NCI-H146 treated with DMSO at 0.1 percent for 48 hours (cell line): ENCODE measurements at regions not wholly inside any gene's neighbourhood (a gene's known extent, or its start where the extent isn't known, plus 50 kb on each side); places are given as distances from the start of the nearest gene placed in this dataset.

Experiments
- DNase-seq: peaks from one replicate; lab custom pipeline; 2025; ENCODE audit not compliant: unreplicated experiment; lab: John Stamatoyannopoulos, UW

DNA sequence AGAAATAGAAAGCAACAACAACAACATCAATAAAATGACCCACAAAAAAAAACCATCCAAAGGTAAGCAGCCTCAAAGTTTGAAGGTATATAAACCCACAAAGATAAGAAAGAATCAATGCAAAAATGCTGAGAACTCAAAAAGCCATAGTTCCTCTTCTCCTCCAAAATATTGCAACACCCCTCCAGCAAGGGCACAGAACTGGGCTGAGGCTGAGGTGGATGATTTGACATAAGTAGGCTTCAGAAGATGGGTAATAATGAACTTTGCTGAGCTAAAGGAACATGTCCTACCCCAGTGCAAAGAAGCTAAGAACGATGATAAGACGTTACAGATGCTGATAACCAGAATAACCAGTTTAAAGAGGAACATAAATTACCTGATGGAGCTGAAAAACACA lies 188.8 kb upstream of the BTBD3 start:
- no peak for DNase-seq

DNA sequence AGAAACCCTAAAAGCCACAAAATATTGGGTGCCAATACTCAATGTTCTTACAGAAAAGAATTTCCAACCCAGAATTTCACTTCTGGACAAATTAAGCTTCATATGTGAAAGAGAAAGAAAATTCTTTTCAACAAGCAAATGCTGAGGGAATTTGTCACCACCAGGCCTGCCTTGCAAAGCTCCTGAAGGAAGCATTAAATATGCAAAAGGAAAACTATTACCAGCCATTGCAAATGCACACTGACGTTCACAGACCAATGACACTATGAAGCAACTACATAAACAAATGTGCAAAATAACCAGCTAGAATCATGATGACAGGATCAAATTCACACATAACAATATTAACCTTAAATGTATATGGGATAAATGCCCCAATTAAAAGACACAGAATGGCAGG lies 187.9 kb upstream of the BTBD3 start:
- DNase-seq, result no peak

DNA sequence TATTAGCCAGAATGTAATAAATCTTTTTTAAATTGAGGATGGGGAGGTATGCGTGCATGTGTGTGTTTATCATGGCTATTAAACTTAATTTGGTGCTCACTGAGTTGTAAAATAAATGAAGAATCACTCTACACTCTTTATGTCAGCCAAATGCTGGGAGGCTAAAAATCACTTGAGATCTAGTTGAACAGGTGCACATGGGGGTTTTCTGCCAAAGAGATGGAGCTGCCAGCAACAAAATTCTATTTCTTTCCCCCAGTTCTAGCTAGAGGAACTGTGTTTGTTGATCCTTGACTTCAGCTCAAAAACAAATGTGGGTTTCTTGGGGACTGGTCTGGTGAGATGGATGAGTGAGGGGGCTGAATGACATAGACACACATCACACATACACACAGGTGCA lies 183.3 kb upstream of the BTBD3 start:
- DNase-seq, result peak; percentile 20

DNA sequence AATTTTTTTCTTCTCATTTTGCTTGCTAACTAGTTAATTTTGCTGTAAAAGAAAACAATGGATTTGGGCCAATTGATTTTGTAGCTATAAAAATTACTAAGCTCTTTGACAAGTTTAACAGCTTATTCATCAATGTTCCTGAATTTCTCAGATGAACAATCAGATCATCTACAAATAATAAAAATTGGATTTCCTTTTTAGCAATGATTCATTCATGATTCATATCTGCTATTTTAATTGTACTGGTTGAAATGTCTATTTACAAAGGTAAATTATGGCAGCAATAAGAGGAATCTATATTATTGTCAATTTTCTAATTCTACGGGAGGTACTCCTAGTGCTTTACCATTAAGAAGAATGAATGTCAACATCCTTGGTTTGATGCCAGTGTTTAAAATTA lies 178.8 kb upstream of the BTBD3 start:
- DNase-seq, result no peak

DNA sequence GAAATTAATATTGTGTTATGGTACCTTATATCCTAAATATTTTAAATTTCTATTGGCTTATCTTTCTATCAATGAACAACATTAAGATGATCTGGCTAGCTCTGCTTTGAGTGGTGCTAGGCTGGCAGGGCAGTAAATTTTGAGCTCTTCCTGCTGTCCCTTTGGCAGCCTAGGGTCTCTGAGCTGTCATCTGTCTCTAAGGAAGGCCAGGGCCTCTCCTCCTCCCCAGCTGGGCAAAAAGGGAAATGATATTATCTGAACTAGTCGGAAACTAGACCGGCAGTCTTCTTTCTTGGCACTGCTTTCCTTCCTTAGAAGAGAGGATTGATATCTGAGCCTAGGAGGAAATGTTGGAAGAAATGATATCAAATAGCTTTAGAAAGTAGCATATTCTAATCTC lies 176.7 kb upstream of the BTBD3 start:
- DNase-seq, result no peak

DNA sequence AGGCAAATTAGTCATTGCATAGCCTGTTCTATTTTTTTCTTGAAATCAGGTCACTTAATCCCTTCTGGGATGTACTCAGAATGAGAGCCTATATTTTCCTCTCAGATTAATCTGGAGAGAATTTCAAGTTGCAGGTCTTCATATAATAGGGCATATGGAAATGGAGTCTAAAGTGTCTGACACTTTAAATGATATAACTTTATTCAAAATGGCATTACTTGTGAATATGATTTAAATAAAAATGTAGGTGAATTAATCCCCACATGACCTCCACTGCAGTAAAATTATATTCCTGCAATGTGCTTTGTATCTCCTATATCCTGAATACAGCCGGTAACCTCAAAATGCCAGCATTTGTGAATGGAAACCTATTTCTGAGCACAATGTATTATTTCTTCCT lies 172.5 kb upstream of the BTBD3 start:
- DNase-seq, result no peak

DNA sequence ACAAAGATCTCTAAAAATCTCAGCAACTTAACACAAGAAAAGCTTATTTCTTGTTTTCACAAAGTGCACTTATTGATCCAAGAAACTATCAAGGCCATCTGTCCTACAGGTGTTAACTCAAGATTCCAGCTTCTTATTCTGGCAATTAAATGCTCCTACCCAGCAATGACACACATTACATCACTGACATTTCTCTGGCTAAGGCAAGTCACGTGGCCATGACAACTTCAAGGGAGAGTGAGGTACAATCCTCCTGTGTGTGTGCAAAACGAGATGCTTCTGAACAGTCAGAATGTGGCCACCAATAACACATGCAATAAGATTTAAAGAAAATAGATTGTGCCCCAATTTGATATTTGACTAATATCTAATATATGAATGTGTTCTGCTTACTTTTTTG lies 169.3 kb upstream of the BTBD3 start:
- DNase-seq, result no peak

DNA sequence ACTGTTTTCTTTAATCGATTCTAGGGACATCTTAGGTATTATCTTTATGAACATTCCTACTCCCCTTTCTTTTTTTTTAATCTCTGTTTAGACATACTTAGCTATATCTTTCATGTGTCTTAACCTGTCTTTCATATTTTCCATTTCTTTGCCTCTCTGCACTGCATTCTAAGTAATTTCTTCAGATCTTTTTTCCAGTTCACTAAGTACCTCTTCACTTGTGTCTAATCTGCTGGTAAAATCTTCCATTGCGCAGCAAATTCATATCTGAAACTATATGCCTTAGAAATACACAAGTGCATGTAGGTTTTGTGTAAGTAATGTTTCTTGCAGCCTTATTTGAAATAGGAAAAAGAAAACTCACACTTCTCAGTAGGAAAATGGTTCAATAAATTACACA lies 165.4 kb upstream of the BTBD3 start:
- no peak for DNase-seq

DNA sequence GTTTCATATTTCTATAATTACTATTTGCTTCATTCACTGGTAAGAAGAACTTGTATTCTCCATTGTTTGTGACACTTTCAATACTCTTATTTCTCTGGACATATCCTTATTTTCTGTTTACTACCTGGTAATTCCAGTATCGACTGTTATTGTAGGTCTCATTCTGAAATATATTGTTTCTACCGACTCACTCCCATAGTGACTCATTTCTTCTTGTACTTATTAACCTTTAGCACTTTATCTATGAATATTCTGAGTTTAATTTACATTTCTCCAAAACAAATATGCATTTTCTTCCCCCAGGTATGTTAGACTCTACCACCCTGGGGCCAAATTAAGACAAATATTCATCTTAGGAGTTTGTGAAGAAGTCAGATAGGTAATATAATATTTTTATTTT lies 164.5 kb upstream of the BTBD3 start:
- DNase-seq, result no peak

DNA sequence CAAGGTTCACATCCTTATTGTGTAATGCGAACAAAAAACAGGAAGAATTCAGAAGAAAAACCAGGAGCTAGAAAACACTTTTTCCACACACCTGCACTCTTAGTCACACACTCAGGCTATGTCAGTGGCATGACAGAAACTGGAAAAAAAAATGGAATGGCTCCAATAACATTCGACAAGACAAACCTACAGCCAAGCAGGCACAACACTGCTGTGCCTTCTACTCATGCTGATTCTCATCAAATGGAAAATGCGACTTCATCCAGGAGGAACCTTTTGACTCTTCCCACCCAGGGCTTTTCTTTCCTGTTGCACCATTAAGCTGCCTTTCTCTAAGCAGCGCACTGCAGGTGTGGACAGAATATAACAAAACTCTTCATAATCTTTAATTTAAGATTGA lies 163.2 kb upstream of the BTBD3 start:
- DNase-seq, result peak; percentile 32

DNA sequence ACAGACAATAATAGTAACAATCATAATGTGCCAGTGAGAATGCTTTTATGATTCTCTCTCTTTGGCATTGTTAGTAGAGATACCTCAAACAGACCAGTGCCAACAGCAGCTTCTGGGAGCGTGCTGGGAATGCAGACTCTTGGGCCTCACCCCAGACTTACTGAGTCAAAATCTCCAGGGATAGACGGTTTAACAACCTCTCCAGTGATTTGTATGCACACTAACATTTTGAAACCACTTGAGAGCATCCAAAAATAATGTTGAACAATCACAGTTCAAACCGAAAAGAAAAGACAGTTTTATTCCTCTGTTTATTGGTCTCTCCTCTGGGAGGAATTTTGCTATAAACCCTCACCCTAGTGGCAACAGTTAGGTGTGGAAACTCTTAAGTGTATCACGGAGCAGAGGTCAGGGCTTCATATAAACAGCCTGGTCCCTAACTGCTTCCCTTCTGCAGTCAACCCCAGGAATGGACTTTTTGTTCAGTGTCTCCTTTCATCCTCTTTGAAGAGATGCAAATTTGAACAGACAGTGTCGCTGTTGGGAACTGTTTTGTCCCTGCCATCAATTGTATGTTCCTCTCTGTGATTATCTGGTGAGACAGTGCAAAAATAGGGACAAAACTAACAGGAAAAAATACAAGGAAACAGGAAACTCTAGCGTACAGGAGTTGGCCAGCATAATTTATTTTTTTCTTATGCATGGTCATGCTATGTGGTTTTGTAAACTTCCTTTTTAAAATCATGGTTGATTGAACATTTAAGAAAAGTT lies 162.4 kb upstream of the BTBD3 start:
- DNase-seq, result peak; percentile 39

DNA sequence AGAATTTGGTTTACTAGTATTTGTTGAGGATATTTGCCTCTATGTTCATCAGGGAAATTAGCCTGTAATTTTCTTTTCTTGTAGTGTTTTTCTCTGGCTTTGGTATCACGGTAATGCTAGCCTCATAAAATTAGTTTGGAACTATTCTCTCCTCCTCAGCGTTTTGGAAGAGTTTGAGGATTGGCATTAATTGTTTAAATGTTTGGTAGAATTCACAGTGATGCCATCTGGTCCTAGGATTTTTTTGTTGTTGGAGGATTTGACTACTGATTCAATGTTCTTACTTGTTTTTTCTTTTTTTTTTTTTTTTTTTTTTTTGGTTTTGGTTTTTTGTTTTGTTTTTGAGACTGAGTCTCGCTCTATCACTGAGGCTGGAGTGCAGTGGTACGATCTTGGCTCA lies 156.2 kb upstream of the BTBD3 start:
- DNase-seq, result no peak

DNA sequence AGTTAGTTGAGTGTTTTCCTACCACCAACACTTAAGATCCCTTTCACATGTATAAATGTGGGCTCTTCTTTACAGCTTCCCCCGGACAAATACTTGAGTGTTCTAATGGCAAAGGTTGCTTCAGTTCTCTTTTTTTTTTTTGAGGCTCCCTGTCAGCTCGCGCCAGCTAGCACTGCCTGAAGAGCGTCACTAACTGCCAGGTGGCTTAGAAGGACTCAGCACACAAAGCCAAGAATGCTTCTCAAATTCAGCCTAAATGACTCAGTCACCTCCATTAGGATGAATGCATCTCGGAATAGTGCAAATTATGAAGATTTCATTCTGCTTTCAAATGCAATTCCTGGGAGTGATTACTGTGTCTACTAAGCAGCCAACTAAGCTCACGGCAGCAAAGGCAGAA lies 150.7 kb upstream of the BTBD3 start:
- DNase-seq, result no peak

DNA sequence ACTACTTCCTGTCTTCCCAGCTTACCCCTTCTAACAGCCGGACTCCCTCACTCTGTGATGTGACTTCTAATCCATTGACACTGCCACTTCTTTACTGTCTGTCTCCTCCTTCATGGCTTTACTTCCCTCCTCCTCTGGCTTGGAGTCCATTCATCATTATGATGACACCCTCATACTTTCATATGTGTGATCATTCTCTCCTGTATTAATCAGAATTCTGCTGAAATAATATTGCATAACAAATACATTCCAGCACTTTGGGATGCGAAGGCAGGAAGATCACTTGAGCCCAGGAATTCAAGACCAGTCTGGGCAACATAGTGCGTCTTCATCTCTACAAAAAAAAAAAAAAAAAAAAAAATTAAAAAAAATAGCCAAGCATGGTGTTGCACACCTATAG lies 147.9 kb upstream of the BTBD3 start:
- DNase-seq, result no peak

DNA sequence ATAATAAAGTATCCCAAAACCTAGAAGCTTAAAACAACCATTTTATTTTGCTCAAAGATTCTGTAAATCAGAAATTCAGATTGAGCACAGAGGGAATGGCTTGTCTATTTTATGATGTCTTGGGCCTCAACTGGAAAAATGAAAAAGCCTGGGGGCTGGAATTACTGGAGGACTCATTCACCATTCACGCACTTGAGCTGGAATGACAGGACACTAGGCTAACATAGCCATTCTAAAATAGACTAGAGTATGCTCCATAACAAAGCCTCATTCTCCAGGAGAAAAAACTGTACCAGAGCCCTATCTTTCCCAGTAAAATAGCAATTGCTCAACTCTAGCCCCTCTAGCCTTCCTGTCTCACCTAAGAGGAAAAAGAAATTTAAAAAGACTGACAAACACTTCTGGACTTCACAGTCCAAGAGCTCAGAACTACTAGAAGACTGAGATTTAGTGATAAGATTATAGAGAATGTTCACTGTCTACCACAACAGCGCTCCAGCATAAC lies 145.4 kb upstream of the BTBD3 start:
- no peak for DNase-seq

DNA sequence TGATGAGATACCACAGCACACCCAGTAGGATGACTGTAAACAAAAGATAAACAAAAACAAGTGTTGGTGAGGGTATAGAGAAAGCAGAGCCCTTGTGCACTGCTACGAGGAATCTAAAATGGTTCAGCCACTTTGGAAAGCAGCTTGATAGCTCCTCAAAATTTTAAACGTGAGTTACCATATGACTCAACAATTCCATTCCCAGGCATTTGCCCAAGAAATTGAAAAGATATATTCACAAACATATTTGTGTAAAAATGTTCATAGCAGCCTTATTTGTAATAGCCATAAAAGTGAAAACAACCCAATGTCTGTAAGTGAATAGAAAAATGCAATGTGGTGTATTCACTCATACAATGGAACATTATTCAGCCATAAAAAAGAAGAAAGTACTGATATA lies 141.0 kb upstream of the BTBD3 start:
- DNase-seq, result no peak

DNA sequence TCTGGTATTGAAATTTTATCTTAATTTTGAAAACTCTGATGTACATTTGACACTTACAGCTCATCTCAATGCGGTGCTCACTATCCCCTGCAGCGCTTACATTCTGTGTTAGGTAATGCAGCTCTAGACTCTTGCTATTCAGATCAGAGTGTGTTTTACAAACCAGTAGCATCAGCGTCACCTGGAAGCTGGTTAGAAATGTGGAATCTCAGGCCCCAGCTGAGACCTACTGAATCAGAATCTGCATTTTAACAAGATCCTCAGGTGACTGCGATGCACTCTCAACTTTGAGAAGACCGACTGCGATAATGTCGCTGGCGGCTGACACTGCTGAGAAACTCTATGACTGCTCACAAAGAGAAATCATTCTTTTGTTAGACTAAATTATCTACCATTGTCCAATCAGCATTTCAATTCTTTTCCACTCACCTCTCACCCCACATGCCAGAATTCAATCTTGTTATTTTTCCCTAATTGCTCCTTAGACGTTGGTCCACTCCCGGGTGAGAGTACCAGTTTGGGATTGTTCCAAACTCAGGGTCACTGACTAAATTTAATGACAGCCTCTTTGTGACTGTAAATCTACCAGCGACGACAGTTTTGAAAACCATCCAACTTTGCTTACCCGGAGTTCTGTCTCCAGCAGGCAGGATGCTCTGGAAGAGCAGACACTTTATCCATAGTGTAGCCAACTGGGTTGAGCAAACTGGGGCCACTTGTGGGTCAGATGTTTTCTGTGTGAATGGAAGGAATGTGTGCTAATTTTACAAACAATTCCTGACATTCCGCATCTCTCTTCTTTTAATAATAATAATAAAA lies 140.1 kb upstream of the BTBD3 start:
- DNase-seq, result peak; percentile 46

DNA sequence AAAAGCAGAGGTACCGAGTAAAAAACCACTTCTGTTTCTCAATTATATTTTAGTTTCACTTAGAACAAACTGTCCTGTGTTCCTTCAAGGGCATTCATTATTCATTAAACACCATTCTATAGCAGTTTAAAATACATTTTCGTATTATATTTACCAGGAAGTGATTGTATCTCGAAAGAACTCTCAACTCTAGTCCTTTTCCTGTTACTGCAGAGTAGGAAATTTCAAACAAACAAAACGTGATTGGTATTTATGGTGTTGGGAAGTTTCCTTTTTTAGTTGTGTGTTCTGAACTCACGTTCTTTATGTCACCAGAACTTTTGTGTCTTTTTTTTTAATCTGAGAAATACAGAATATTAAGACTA lies 139.5 kb upstream of the BTBD3 start:
- no peak for DNase-seq

DNA sequence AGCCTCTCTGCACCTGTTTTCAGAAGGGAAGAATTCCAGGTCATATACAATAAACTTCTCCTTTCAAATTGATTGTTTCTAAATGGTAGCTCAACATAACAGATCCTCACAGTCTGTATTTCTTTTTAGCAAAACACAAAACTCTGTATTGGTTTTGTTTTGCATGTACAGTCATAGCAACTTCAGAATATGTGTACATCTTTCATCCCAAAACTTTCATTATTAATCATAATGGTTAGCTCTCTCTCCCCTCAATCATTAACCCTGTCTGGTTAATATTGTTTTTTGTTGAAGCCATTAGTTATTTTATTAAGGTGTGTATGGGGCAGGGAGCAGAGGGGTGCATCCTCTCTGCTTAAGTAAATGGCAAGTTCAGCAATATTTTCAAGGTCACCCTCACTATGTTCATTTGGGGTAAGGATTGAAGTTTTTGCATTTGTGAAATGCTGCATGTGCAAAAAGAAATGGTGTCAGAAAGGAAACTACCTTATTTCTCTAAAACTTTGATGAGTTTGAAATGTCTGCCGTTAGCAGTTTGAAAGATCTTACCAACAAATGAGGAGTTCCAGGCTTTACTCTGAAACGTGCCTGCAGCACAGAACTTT lies 136.8 kb upstream of the BTBD3 start:
- DNase-seq, result no peak

DNA sequence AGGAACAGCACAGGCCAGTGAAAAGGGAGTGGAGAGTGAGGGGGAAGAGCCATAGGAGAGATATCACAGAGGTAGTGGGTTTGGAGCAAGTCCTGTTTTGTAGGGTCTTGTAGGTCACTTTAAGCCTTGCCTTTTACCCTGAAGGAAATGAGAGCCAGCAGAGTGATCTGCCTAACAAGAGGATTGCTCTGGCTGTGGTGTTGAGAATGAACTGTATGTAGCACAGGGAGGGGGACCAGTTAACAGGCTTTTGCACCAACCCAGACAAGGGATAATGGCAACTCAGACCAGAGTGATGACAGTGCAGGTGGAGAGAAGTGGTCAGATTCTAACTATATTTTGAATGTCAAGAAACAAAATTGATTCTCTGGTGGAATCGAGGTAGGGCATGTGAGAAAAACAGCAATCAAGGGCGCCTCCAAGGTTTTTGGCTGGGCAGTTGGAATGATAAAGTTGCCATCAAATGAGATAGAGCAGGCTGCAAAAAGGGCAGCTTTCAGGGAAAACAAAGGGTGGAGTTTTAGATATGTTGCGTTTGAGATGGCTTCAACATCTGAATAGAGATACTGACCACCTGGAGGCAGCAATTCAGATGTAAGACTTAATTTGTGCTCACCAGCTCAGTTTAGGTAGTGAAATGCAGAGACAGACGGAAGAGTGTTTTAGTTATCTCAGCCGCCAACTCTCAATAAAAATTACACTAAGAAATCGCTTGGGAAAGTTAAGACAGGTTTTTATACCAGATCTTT lies 134.4 kb upstream of the BTBD3 start:
- no peak for DNase-seq

DNA sequence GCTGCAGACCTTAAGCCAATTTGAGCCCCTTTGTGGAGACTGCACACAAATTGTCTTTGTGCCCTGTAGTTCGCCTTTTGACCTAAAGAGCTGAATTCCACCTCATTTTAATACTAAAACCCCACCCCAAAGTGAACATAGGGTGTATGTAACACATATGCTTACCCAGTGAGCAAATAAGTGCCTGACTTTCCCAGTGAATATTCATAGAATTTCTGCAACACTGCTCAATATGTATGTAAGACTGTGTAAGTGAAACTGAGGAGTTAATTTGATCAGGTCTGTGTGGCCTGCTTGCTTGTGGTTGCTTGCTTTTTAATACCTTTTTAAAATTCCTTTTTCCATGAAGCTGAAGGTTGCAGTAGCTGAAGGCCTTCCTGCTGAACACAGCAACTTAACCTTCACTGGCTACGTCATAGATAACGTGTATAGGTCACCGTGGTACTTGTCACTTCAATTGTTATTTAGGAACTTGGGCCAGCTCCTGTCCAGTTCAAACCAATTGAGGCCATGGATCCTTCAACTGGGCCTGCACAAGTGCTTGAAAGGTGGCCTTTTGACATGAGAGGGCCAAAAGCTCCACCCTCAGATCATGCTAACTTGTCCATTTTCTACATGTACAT lies 131.7 kb upstream of the BTBD3 start:
- DNase-seq, result no peak
